SK-N-SH (cell line): ENCODE measurements at regions not wholly inside any gene's neighbourhood (a gene's known extent, or its start where the extent isn't known, plus 50 kb on each side); places are given as distances from the start of the nearest gene placed in this dataset.

Experiments
- CTCF ChIP-seq: fragments of 200-600 bp; sonication (generic); IDR thresholded peaks from 2 replicates; pipeline ENCODE4 v1.6.1; 2017; ENCODE audit warnings: antibody characterized with exemption, mild to moderate bottlenecking, moderate library complexity
- MAX ChIP-seq: IDR thresholded peaks from 2 replicates; pipeline ENCODE4 v1.4.0; 2012; ENCODE audit warnings: low read depth
- POLR2AphosphoS5 ChIP-seq: IDR thresholded peaks from 2 replicates; pipeline ENCODE4 v1.6.1; 2012; ENCODE audit warnings: low read depth, low read length
- RAD21 ChIP-seq: IDR thresholded peaks from 2 replicates; pipeline ENCODE4 v1.6.1; 2012; ENCODE audit warnings: mild to moderate bottlenecking, low read length
- RCOR1 ChIP-seq: fragments of 150-350 bp; IDR thresholded peaks from 2 replicates; pipeline ENCODE4 v1.6.1; 2017; ENCODE audit warnings: antibody characterized with exemption, low read length
- REST ChIP-seq: IDR thresholded peaks from 2 replicates; pipeline ENCODE4 v1.6.1; 2012; ENCODE audit warnings: mild to moderate bottlenecking, low read depth, low read length, moderate library complexity
- RFX5 ChIP-seq: IDR thresholded peaks from 2 replicates; pipeline ENCODE4 v1.6.1; 2012; ENCODE audit warnings: mild to moderate bottlenecking, improper control_type of control experiment, low read length
- SIN3A ChIP-seq: IDR thresholded peaks from 2 replicates; pipeline ENCODE4 v1.6.1; 2012; ENCODE audit warnings: low read depth, mild to moderate bottlenecking, low read length, moderate library complexity, borderline replicate concordance
- TAF1 ChIP-seq: IDR thresholded peaks from 2 replicates; pipeline ENCODE4 v1.6.1; 2012; ENCODE audit warnings: low read depth, mild to moderate bottlenecking, low read length, moderate library complexity, borderline replicate concordance
- USF2 ChIP-seq: fragments of 150-350 bp; IDR thresholded peaks from 2 replicates; pipeline ENCODE4 v1.6.1; 2017; ENCODE audit warnings: antibody characterized with exemption, low read length, low read depth, borderline replicate concordance
- ZBTB33 ChIP-seq: IDR thresholded peaks from 2 replicates; pipeline ENCODE4 v1.4.0; 2012; ENCODE audit warnings: low read depth, borderline replicate concordance

- TF ChIP-seq CTCF (no peak), RAD21 (no peak), MAX (no peak), TAF1 (no peak), REST (no peak), USF2 (no peak), POLR2AphosphoS5 (no peak), RCOR1 (no peak), ZBTB33 (no peak), RFX5 (no peak), SIN3A (no peak)
These were observed 1692.9 kb upstream of the SLC10A2 start for GRCh38 chr13:104759069-104759468.
